Epithelial cell of esophagus (primary cell): ENCODE measurements at regions not wholly inside any gene's neighbourhood (a gene's known extent, or its start where the extent isn't known, plus 50 kb on each side); places are given as distances from the start of the nearest gene placed in this dataset.

Experiments used
- DNase-seq: peaks from one replicate; pipeline ENCODE4 v3.0.0; 2010; ENCODE audit warnings: low read depth
- H3K4me3 ChIP-seq: 2 replicates; pipeline ENCODE4 v1.5.1; 2011; ENCODE audit warnings: mild to moderate bottlenecking, low read length, control low read depth
- CTCF ChIP-seq: IDR thresholded peaks from 2 replicates; pipeline ENCODE4 v1.5.1; 2011; ENCODE audit warnings: low read depth, mild to moderate bottlenecking, low read length, control low read depth, inconsistent platforms; ENCODE audit not compliant: insufficient read depth; ENCODE audit errors: missing control alignments

DNA sequence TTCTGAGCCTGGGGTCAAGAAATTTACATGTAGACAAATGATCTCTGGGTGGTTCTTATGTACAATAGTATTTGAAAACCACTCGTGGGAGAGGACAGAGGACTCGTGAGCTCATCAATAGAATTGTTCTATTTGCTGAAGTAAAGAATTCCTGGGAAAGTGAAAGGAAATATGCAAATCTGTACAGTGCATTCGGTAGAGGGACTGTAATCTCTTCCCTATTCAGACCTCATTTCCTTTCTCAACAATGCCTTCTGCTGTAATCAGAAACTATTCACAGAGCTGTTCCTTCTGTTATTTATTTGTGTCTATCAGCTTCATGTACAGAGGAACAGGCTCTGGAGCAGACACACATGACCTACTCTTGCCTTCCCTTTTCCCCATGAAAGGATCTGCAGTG, 709.4 kb upstream of the KIRREL3 start:
- no peak overlapping the region for H3K4me3 ChIP-seq
- DNase-seq = no peak
- TF ChIP-seq CTCF = no peak

DNA sequence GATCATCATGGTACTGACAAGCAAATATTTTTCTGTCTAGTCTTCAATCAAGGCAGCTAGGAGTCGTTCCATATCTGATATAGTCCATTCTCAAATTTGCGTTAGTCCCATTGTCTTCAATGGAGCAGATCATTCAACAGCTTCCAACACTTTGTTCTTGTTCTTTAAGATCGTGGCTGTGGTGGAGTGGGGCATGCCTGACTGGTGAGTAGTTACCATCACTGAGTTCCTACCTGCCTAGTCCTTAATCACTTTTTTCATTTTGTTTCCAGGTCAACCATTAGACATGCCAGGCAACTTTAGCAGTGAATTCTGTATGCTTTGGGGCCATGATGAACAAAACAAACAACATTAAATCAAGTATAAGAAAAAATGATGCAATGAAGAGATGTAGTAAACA, 693.1 kb upstream of the KIRREL3 start:
- DNase-seq = no peak
- no peak overlapping the region for H3K4me3 ChIP-seq
- no peak for TF ChIP-seq CTCF

GRCh38 chr11:127683321-127683720, 682.8 kb upstream of the KIRREL3 start:
- H3K4me3 ChIP-seq = no peak overlapping the region
- no peak for TF ChIP-seq CTCF
- DNase-seq = no peak

GRCh38 chr11:127679816-127680545, 679.4 kb upstream of the KIRREL3 start:
- TF ChIP-seq CTCF = no peak
- no peak for DNase-seq
- H3K4me3 ChIP-seq = no peak overlapping the region

- TF ChIP-seq CTCF = no peak
- DNase-seq = no peak
- H3K4me3 ChIP-seq = no peak overlapping the region
Measured at GRCh38 chr11:127678631-127679030, 678.1 kb upstream of the KIRREL3 start.

GRCh38 chr11:127677660-127678425, 677.3 kb upstream of the KIRREL3 start:
- no peak for DNase-seq
- TF ChIP-seq CTCF = no peak
- no peak overlapping the region for H3K4me3 ChIP-seq

GRCh38 chr11:127675581-127675980, 675.0 kb upstream of the KIRREL3 start:
- no peak for TF ChIP-seq CTCF
- H3K4me3 ChIP-seq = no peak overlapping the region
- no peak for DNase-seq
